Neural cell (in vitro differentiated cells): ENCODE measurements at regions not wholly inside any gene's neighbourhood (a gene's known extent, or its start where the extent isn't known, plus 50 kb on each side); places are given as distances from the start of the nearest gene placed in this dataset.

ENCODE experiments used
- H2AFZ ChIP-seq: fragments of 200-600, 300-800 bp; sonication (generic), shearing (Covaris generic); 2 replicates; pipeline ENCODE4 v1.6.0; 2014; ENCODE audit warnings: low read depth, mild to moderate bottlenecking, antibody characterized with exemption, low read length, moderate library complexity
- H3F3A ChIP-seq: fragments of 200-600 bp; shearing (Covaris generic); 2 replicates; pipeline ENCODE4 v1.6.1; 2016; ENCODE audit warnings: mild to moderate bottlenecking, moderate library complexity, mixed read lengths, antibody characterized with exemption, low read length; ENCODE audit not compliant: insufficient read depth, poor library complexity, severe bottlenecking
- H3K27ac ChIP-seq: fragments of 200-600, 300-800 bp; sonication (generic), shearing (Covaris generic); 2 replicates; pipeline ENCODE4 v1.5.1; 2014; ENCODE audit warnings: mild to moderate bottlenecking, low read length, moderate library complexity
- H3K27me3 ChIP-seq: fragments of 300-800, 200-600 bp; sonication (generic), shearing (Covaris generic); 2 replicates; pipeline ENCODE4 v1.6.0; 2014; ENCODE audit warnings: mild to moderate bottlenecking, low read depth, low read length, moderate library complexity; ENCODE audit not compliant: insufficient read depth
- H3K36me3 ChIP-seq: fragments of 300-800, 200-600 bp; sonication (generic), shearing (Covaris generic); 2 replicates; pipeline ENCODE4 v1.5.1; 2014; ENCODE audit warnings: mild to moderate bottlenecking, antibody characterized with exemption, low read length, moderate library complexity; ENCODE audit not compliant: insufficient read depth
- H3K4me2 ChIP-seq: fragments of 300-800, 200-600 bp; sonication (generic), shearing (Covaris generic); 2 replicates; pipeline ENCODE4 v1.6.0; 2014; ENCODE audit warnings: mild to moderate bottlenecking, low read length
- H3K4me3 ChIP-seq: fragments of 300-800, 200-600 bp; sonication (generic), shearing (Covaris generic); 2 replicates; pipeline ENCODE4 v1.5.1; 2014; ENCODE audit warnings: mild to moderate bottlenecking, low read length, moderate library complexity
- H3K79me2 ChIP-seq: fragments of 200-600 bp; shearing (Covaris generic); replicated peaks from 2 replicates; pipeline ENCODE4 v1.6.0; 2014; ENCODE audit warnings: mild to moderate bottlenecking, low read length, moderate library complexity; ENCODE audit not compliant: insufficient read depth
- H3K9ac ChIP-seq: fragments of 300-800, 200-600 bp; sonication (generic), shearing (Covaris generic); 2 replicates; pipeline ENCODE4 v1.6.1; 2016; ENCODE audit warnings: mild to moderate bottlenecking, low read length, mixed read lengths
- H3K9me2 ChIP-seq: fragments of 200-600 bp; shearing (Covaris generic); 2 replicates; pipeline ENCODE4 v1.6.1; 2016; ENCODE audit warnings: mild to moderate bottlenecking, low read length, mixed read lengths; ENCODE audit not compliant: insufficient read depth
- H3K9me3 ChIP-seq: fragments of 200-600, 300-800 bp; sonication (generic), shearing (Covaris generic); 2 replicates; pipeline ENCODE4 v1.6.1; 2016; ENCODE audit warnings: mild to moderate bottlenecking, mixed run types, low read length, moderate library complexity, mixed read lengths
- H4K20me1 ChIP-seq: fragments of 200-600 bp; shearing (Covaris generic); 2 replicates; pipeline ENCODE4 v1.6.1; 2016; ENCODE audit warnings: mild to moderate bottlenecking, mixed run types; ENCODE audit not compliant: insufficient read depth
- EP300 ChIP-seq: fragments of 450-650 bp; conservative IDR thresholded peaks from 2 replicates; pipeline ENCODE4 v1.6.1; 2014; ENCODE audit warnings: antibody characterized with exemption, mild to moderate bottlenecking, moderate library complexity; ENCODE audit not compliant: poor library complexity, severe bottlenecking
- EZH2 ChIP-seq: fragments of 200-600, 300-800 bp; shearing (Covaris generic), sonication (generic); IDR thresholded peaks from 2 replicates; pipeline ENCODE4 v1.6.1; 2014; ENCODE audit warnings: antibody characterized with exemption, low read length, borderline replicate concordance, mild to moderate bottlenecking; ENCODE audit not compliant: insufficient read depth, poor library complexity, severe bottlenecking
- MXI1 ChIP-seq: fragments of 450-650 bp; conservative IDR thresholded peaks from 2 replicates; pipeline ENCODE4 v1.6.1; 2014; ENCODE audit warnings: antibody characterized with exemption, mild to moderate bottlenecking; ENCODE audit not compliant: poor library complexity, severe bottlenecking
- POLR2AphosphoS5 ChIP-seq: IDR thresholded peaks from 2 replicates; pipeline ENCODE4 v1.6.1; 2012
- RAD21 ChIP-seq: fragments of 450-650 bp; conservative IDR thresholded peaks from 2 replicates; pipeline ENCODE4 v1.6.1; 2014; ENCODE audit warnings: antibody characterized with exemption, mild to moderate bottlenecking, moderate library complexity
- SMC3 ChIP-seq: fragments of 450-650 bp; conservative IDR thresholded peaks from 2 replicates; pipeline ENCODE4 v1.6.1; 2014; ENCODE audit warnings: antibody characterized with exemption, mild to moderate bottlenecking, moderate library complexity; ENCODE audit not compliant: poor library complexity
- TAF1 ChIP-seq: IDR thresholded peaks from 2 replicates; pipeline ENCODE4 v1.6.1; 2012; ENCODE audit warnings: low read depth
- TF ChIP-seq, protein P1 (sequence below): fragments of 450-650 bp; IDR thresholded peaks from 2 replicates; pipeline ENCODE4 v1.5.1; 2014; ENCODE audit warnings: antibody characterized with exemption, mild to moderate bottlenecking, moderate library complexity; ENCODE audit not compliant: poor library complexity, severe bottlenecking
- TF ChIP-seq, protein P2 (sequence below): IDR thresholded peaks from 2 replicates; pipeline ENCODE4 v1.6.1; 2012; ENCODE audit warnings: borderline replicate concordance

DNA sequence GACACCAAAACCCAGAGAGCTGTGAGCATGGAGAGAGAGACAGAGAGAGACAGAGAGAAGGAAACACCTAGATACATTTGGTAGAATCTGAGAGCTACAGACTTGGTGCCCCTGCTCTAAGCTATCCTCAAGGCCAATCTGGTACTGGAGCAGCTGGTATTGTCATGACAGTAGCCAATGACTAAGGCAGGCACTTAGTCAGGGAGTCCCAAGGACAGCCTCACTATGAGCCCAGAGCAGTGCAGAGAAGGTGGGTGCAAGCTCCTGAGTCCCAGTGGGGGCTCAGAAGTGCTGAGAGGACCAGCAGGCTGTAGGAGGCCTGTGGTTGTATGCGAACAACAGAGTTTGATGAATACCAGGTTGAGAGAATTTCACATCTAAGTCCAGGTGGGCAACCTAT, 300.4 kb upstream of the ZNF608 start:
- H3K9me2 ChIP-seq, result no peaks in the 10 kb centered on the region

DNA sequence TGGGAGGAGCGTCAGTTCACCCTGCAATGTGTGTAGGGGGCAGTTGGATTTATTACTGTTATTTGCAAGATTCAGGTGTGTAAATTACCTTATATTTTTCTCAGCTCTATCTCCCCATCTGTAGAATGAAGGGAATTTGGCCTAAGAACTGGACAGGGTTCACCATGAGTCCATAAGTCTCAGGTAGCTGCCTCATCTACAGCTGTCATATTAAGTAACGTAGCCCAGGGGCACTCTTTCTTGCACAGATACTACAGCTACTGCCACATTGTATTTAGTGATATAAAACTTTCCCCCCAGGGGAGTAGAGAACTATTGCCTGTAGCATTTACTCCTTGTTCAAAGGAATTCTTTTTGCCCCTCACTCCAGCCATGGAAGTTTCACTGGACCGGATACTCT, 301.4 kb upstream of the ZNF608 start:
- Histone ChIP-seq H3K36me3 (no peaks in the 10 kb centered on the region), H3K4me2 (no peak overlapping the region), H4K20me1 (no peaks in the 10 kb centered on the region), H3K4me3 (no peak overlapping the region), H3K9ac (no peak overlapping the region), H3F3A (no peaks in the 10 kb centered on the region), H3K27me3 (no peaks in the 10 kb centered on the region), H3K79me2 (no peaks in the 10 kb centered on the region), H3K27ac (no peak overlapping the region), H2AFZ (no peak overlapping the region), H3K9me2 (no peaks in the 10 kb centered on the region), H3K9me3 (no peaks in the 10 kb centered on the region)
- TF ChIP-seq, protein P1, sequence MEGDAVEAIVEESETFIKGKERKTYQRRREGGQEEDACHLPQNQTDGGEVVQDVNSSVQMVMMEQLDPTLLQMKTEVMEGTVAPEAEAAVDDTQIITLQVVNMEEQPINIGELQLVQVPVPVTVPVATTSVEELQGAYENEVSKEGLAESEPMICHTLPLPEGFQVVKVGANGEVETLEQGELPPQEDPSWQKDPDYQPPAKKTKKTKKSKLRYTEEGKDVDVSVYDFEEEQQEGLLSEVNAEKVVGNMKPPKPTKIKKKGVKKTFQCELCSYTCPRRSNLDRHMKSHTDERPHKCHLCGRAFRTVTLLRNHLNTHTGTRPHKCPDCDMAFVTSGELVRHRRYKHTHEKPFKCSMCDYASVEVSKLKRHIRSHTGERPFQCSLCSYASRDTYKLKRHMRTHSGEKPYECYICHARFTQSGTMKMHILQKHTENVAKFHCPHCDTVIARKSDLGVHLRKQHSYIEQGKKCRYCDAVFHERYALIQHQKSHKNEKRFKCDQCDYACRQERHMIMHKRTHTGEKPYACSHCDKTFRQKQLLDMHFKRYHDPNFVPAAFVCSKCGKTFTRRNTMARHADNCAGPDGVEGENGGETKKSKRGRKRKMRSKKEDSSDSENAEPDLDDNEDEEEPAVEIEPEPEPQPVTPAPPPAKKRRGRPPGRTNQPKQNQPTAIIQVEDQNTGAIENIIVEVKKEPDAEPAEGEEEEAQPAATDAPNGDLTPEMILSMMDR, result no peak
- no peak for TF ChIP-seq TAF1
- TF ChIP-seq EP300, result no peak
- no peak for TF ChIP-seq EZH2
- TF ChIP-seq, protein P2, sequence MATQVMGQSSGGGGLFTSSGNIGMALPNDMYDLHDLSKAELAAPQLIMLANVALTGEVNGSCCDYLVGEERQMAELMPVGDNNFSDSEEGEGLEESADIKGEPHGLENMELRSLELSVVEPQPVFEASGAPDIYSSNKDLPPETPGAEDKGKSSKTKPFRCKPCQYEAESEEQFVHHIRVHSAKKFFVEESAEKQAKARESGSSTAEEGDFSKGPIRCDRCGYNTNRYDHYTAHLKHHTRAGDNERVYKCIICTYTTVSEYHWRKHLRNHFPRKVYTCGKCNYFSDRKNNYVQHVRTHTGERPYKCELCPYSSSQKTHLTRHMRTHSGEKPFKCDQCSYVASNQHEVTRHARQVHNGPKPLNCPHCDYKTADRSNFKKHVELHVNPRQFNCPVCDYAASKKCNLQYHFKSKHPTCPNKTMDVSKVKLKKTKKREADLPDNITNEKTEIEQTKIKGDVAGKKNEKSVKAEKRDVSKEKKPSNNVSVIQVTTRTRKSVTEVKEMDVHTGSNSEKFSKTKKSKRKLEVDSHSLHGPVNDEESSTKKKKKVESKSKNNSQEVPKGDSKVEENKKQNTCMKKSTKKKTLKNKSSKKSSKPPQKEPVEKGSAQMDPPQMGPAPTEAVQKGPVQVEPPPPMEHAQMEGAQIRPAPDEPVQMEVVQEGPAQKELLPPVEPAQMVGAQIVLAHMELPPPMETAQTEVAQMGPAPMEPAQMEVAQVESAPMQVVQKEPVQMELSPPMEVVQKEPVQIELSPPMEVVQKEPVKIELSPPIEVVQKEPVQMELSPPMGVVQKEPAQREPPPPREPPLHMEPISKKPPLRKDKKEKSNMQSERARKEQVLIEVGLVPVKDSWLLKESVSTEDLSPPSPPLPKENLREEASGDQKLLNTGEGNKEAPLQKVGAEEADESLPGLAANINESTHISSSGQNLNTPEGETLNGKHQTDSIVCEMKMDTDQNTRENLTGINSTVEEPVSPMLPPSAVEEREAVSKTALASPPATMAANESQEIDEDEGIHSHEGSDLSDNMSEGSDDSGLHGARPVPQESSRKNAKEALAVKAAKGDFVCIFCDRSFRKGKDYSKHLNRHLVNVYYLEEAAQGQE, result no peak
- no peak for TF ChIP-seq POLR2AphosphoS5
- TF ChIP-seq RAD21, result no peak
- no peak for TF ChIP-seq MXI1
- TF ChIP-seq SMC3, result no peak

More for the DNA sequence above, 300.4 kb upstream of the ZNF608 start:
- no peaks in the 10 kb centered on the region for H4K20me1 ChIP-seq
- no peak overlapping the region for H3K27ac ChIP-seq
- H3K4me2 ChIP-seq, result no peak overlapping the region
- TF ChIP-seq RAD21 (no peak), TAF1 (no peak), MXI1 (no peak), EP300 (no peak), EZH2 (no peak), POLR2AphosphoS5 (no peak), SMC3 (no peak)
- TF ChIP-seq, protein P2, result no peak
- TF ChIP-seq, protein P1, result no peak
- no peak overlapping the region for H3K9ac ChIP-seq
- no peaks in the 10 kb centered on the region for H3K9me3 ChIP-seq
- no peaks in the 10 kb centered on the region for H3K27me3 ChIP-seq
- H3K4me3 ChIP-seq, result no peak overlapping the region
- no peaks in the 10 kb centered on the region for H3K79me2 ChIP-seq
- H3F3A ChIP-seq, result no peaks in the 10 kb centered on the region
- H3K36me3 ChIP-seq, result no peaks in the 10 kb centered on the region
- no peak overlapping the region for H2AFZ ChIP-seq
